Epithelial cell of esophagus (primary cell): ENCODE measurements at regions not wholly inside any gene's neighbourhood (a gene's known extent, or its start where the extent isn't known, plus 50 kb on each side); places are given as distances from the start of the nearest gene placed in this dataset.

Experiments
- DNase-seq: peaks from one replicate; pipeline ENCODE4 v3.0.0; 2010; ENCODE audit warnings: low read depth
- H3K4me3 ChIP-seq: 2 replicates; pipeline ENCODE4 v1.5.1; 2011; ENCODE audit warnings: mild to moderate bottlenecking, low read length, control low read depth
- CTCF ChIP-seq: IDR thresholded peaks from 2 replicates; pipeline ENCODE4 v1.5.1; 2011; ENCODE audit warnings: low read depth, mild to moderate bottlenecking, low read length, control low read depth, inconsistent platforms; ENCODE audit not compliant: insufficient read depth; ENCODE audit errors: missing control alignments

- DNase-seq, result no peak
- H3K4me3 ChIP-seq, result no peak overlapping the region
- no peak for TF ChIP-seq CTCF
These were observed 1109.0 kb downstream of the EFNB2 start for GRCh38 chr13:105426441-105426840.

GRCh38 chr13:105414639-105415038 lies 1120.8 kb downstream of the EFNB2 start:
- no peak for TF ChIP-seq CTCF
- H3K4me3 ChIP-seq, result no peak overlapping the region
- DNase-seq, result no peak

GRCh38 chr13:105412171-105412570 lies 1123.3 kb downstream of the EFNB2 start:
- H3K4me3 ChIP-seq, result no peak overlapping the region
- peak; percentile 52 for DNase-seq
- no peak for TF ChIP-seq CTCF

DNA sequence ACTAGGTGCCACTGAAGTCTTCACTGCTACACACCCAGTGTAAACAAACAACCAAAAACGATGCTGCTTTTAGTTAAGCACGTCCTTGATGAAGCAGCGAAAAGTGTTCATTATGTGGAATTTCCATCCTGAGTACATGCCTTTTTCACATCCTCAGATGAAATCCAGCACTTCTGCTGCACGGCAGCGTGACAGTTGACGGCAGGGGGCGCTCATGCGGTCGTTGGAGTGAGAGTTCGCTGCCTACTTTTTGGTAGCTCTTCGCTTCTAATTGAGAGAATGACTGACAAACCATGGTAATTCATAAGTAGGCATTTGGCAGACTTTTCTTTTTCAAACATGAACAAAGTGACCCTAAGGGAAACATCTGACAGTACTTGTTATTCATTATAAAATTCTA lies 1124.9 kb downstream of the EFNB2 start:
- H3K4me3 ChIP-seq, result peak overlapping the region; percentile 10
- peak; percentile 66 for DNase-seq
- TF ChIP-seq CTCF, result peak; percentile 76

GRCh38 chr13:105406551-105406950 lies 1128.9 kb downstream of the EFNB2 start:
- H3K4me3 ChIP-seq, result no peak overlapping the region
- no peak for TF ChIP-seq CTCF
- DNase-seq, result no peak

GRCh38 chr13:105403086-105403485 lies 1132.4 kb downstream of the EFNB2 start:
- DNase-seq, result no peak
- H3K4me3 ChIP-seq, result no peak overlapping the region
- no peak for TF ChIP-seq CTCF

GRCh38 chr13:105395041-105395440 lies 1140.4 kb downstream of the EFNB2 start:
- TF ChIP-seq CTCF, result no peak
- DNase-seq, result no peak
- H3K4me3 ChIP-seq, result no peak overlapping the region
